HEK293T (cell line): ENCODE measurements at regions not wholly inside any gene's neighbourhood (a gene's known extent, or its start where the extent isn't known, plus 50 kb on each side); places are given as distances from the start of the nearest gene placed in this dataset.

ENCODE experiments used
- FOXK2 ChIP-seq: fragments of 450-650 bp; IDR thresholded peaks from 2 replicates; pipeline ENCODE4 v1.6.1; 2016; ENCODE audit warnings: mild to moderate bottlenecking
- HDGF ChIP-seq: fragments of 450-650 bp; IDR thresholded peaks from 2 replicates; pipeline ENCODE4 v1.6.1; 2017; ENCODE audit warnings: antibody characterized with exemption, borderline replicate concordance
- SUZ12 ChIP-seq: fragments of 450-650 bp; IDR thresholded peaks from 2 replicates; pipeline ENCODE4 v1.6.1; 2016; ENCODE audit warnings: mild to moderate bottlenecking

DNA sequence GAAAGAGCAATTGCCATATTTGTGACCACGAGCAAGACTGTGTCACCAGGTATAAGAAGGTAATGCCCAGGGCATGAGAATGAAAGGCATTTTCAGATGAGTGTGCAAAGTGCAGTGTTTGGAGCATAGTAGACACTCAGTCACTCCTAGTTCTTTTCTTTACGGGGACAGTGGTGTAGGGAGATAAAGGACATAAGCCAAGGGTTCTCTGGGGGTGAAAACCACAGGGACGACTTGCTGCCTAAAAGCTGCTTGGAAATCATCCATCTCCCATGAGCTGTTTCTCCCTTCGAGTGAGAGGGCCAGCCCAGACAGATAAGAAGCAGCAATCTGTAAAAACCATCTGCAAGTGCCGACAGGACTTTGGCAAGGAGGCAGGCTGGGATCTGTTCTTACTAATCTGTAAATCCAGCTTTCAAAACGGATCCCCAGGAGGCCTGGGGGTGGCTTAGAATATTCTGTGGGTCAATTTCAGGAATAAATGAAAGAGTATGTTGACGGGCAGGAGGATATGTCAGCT, 221.6 kb downstream of the LPIN1 start:
- TF ChIP-seq HDGF (no peak), SUZ12 (no peak), FOXK2 (no peak)
